Kidney (tissue), 13 donors: ENCODE measurements at regions not wholly inside any gene's neighbourhood (a gene's known extent, or its start where the extent isn't known, plus 50 kb on each side); places are given as distances from the start of the nearest gene placed in this dataset.

Source experiments
- DNase-seq, 5 donors: peaks; one replicate each; pipeline ENCODE4 v3.0.0-alpha.2; 2013 to 2020
- FAIRE-seq: peaks from 2 replicates; lab custom pipeline; 2012; peaks lifted over from hg19 to GRCh38; lab: Jason Lieb, UNC
- H3K27ac ChIP-seq, 2 donors: one replicate each; pipeline ENCODE4 v1.7.0; 2013; ENCODE audit warnings: low read depth in 2 of 2, low read length in 2 of 2, inconsistent platforms in 1 of 2
- H3K27me3 ChIP-seq: one replicate; pipeline ENCODE4 v1.7.1; 2013; ENCODE audit warnings: low read length, inconsistent platforms; ENCODE audit not compliant: control insufficient read depth, insufficient read depth
- H3K36me3 ChIP-seq, 3 donors: one replicate each; pipeline versions ENCODE4 v1.7.0 to v1.7.1; 2013; ENCODE audit warnings: low read length in 3 of 3, control low read depth in 1 of 3, inconsistent platforms in 1 of 3; ENCODE audit not compliant: insufficient read depth in 3 of 3, control insufficient read depth in 2 of 3
- H3K4me1 ChIP-seq, 3 donors: one replicate each; pipeline versions ENCODE4 v1.7.0 to v1.7.1; 2013; ENCODE audit warnings: low read length in 3 of 3, inconsistent platforms in 1 of 3, low read depth in 1 of 3; ENCODE audit not compliant: control insufficient read depth in 2 of 3, insufficient read depth in 2 of 3
- H3K4me3 ChIP-seq, 3 donors: one replicate each; pipeline versions ENCODE4 v1.7.0 to v1.8.1; 2013; ENCODE audit warnings: low read length in 3 of 3, control low read depth in 1 of 3, inconsistent platforms in 1 of 3
- H3K9ac ChIP-seq, 3 donors: one replicate each; pipeline versions ENCODE4 v1.7.0 to v1.7.1; 2013; ENCODE audit warnings: low read length in 3 of 3, control low read depth in 1 of 3, inconsistent platforms in 1 of 3
- H3K9me3 ChIP-seq, 3 donors: one replicate each; pipeline versions ENCODE4 v1.7.0 to v1.7.1; 2013; ENCODE audit warnings: low read length in 3 of 3, control low read depth in 1 of 3, inconsistent platforms in 1 of 3; ENCODE audit not compliant: control insufficient read depth in 2 of 3, insufficient read depth in 1 of 3
- CTCF ChIP-seq: IDR thresholded peaks from 3 replicates; pipeline ENCODE4 v1.5.1; 2012; ENCODE audit warnings: mild to moderate bottlenecking, moderate library complexity, borderline replicate concordance; ENCODE audit not compliant: insufficient read depth; ENCODE audit errors: extremely low read depth
- intact Hi-C: fragments of 100-400 bp; cut with DNase I; formaldehyde crosslinking; loops from one replicate; pipeline ENCODE4 v1.11.1; 2022
- donor health status: control.
- donor health status: control.
- donor health status: control.
- donor health status: control.
- donor health status: control.
- donor health status: DM: yes; HTN: yes; CAD: no.
- donor health status: Normal renal cell carcinoma (clear cell type).

- H3K27ac ChIP-seq = no peak overlapping the region
- no peak for FAIRE-seq
- no peak for TF ChIP-seq CTCF
- no peak for DNase-seq
- no peaks in the 10 kb centered on the region for H3K4me1 ChIP-seq
- H3K9ac ChIP-seq = no peak overlapping the region
- intact Hi-C loops = no loop called here
- H3K27me3 ChIP-seq = no peaks in the 10 kb centered on the region
- no peak overlapping the region for H3K4me3 ChIP-seq
- no peaks in the 10 kb centered on the region for H3K36me3 ChIP-seq
- peaks cover 0 to 10% (median 0%) of the 10 kb centered on the region in 3 donors for H3K9me3 ChIP-seq
Measured at GRCh38 chr1:239224100-239224499, 162.3 kb upstream of the CHRM3 start.

GRCh38 chr1:239222999-239223398, 163.4 kb upstream of the CHRM3 start:
- Histone ChIP-seq H3K36me3 (no peaks in the 10 kb centered on the region), H3K9me3 (peaks cover 0 to 10% (median 0%) of the 10 kb centered on the region in 3 donors), H3K27me3 (no peaks in the 10 kb centered on the region), H3K27ac (no peak overlapping the region), H3K4me1 (no peaks in the 10 kb centered on the region), H3K4me3 (no peak overlapping the region), H3K9ac (no peak overlapping the region)
- no peak for DNase-seq
- intact Hi-C loops = no loop called here
- FAIRE-seq = no peak
- no peak for TF ChIP-seq CTCF

- FAIRE-seq (no peak), DNase-seq (no peak)
- H3K4me1 ChIP-seq = no peaks in the 10 kb centered on the region
- no peak for TF ChIP-seq CTCF
- intact Hi-C loops = no loop called here
- H3K27ac ChIP-seq = no peak overlapping the region
- peaks cover 0 to 10% (median 0%) of the 10 kb centered on the region in 3 donors for H3K9me3 ChIP-seq
- no peaks in the 10 kb centered on the region for H3K27me3 ChIP-seq
- H3K4me3 ChIP-seq = no peak overlapping the region
- no peaks in the 10 kb centered on the region for H3K36me3 ChIP-seq
- no peak overlapping the region for H3K9ac ChIP-seq
Measured at GRCh38 chr1:239221656-239222055, 164.7 kb upstream of the CHRM3 start.

- no peaks in the 10 kb centered on the region for H3K27me3 ChIP-seq
- intact Hi-C loops = no loop called here
- no peaks in the 10 kb centered on the region for H3K36me3 ChIP-seq
- H3K27ac ChIP-seq = no peak overlapping the region
- no peak for TF ChIP-seq CTCF
- DNase-seq (no peak), FAIRE-seq (no peak)
- H3K9ac ChIP-seq = no peak overlapping the region
- H3K9me3 ChIP-seq = peaks cover 0 to 5% (median 0%) of the 10 kb centered on the region in 3 donors
- H3K4me3 ChIP-seq = no peak overlapping the region
- no peaks in the 10 kb centered on the region for H3K4me1 ChIP-seq
Measured at GRCh38 chr1:239219679-239220078, 166.7 kb upstream of the CHRM3 start.
